NCI-H748 (cell line): ENCODE measurements at regions not wholly inside any gene's neighbourhood (a gene's known extent, or its start where the extent isn't known, plus 50 kb on each side); places are given as distances from the start of the nearest gene placed in this dataset.

Experiments used
- DNase-seq: peaks from one replicate; lab custom pipeline; 2025; ENCODE audit not compliant: unreplicated experiment; lab: John Stamatoyannopoulos, UW

DNA sequence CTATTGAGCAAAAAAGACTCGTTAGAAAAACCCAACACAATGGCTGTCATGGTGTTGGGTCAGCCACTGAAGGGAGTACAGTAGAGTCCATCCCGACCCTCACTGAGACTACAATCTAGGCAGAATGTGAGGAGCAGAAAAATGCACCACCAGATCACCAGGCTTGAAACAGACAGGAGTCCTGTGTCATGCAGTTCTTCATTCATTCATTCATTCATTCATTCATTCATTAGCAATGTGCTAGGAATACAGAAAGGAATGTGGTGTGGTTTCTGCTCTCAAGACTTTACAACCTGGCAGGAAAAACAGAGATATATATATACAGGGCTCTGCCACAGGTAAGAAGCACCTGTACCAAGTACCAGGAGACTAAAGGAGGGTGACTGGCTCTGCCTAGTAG is 392.3 kb downstream of the OMA1 start:
- no peak for DNase-seq

DNA sequence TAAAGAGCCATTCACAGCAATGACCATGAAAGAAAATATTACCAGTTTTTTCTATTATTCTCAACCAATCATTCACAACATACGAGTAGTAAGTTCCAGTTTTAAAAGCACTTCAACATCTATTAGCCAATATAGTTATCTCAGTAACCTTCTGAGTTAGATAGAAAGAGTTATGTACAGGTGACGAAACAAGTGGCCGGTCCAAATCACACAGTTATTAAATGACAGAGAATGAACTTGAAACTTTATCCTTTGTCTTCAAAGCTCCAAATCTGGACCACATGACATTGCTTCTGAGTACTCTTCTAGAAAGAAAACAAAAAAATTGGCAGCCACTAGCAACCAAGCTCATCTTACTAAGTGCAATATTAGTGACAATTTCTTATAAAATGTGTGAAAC is 393.8 kb downstream of the OMA1 start:
- no peak for DNase-seq

DNA sequence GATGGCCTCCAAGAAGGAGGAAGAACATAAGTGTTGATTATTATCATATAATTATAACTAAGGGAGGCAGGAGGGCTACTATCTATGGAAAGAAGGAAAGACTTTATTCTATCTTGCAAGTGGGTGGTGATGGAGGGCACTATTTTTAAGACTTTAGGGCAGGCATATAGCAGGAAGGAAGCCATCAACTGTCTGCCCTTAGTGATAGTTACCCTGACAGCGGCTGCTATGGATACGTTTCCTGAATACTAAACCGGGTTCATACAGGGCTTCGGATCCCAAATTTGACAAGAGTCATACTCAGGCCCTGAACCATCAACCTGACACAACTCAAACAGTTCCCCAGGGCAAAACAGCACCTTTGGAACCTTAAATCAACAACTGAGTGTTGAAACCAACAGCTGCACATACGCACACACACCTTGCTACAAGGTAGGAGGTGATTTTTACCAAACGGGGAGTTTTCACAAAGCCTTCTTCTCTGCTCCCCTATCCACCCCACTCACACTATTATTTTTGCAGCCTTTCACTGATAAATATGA is 397.2 kb downstream of the OMA1 start:
- DNase-seq = no peak

DNA sequence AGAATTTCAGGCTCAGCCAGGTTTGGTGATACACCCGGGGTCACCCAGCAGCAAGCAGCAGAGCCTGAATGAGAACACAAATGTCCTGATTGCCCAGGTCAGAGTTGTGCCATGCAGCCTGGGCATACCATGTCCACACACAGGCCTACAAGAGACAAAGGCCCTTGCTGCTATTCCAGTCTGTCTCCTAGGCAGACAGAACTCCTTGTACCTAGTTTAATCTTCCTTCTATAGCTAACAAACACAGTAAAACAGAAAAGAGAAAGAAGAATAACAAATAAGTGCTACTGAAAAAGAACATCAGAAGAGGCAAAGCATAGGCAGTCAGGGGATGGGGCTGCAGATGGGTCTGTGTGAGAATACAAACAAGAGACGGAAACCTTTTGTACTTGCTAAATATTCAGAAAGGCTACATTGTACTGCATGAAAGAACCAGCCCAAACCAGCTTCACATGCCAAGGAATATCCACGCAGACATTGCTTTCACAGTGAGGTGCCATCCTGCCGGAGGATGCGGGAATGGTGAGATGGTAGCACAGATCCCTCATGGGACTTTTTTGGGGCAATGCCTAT is 401.7 kb downstream of the OMA1 start:
- DNase-seq = no peak

DNA sequence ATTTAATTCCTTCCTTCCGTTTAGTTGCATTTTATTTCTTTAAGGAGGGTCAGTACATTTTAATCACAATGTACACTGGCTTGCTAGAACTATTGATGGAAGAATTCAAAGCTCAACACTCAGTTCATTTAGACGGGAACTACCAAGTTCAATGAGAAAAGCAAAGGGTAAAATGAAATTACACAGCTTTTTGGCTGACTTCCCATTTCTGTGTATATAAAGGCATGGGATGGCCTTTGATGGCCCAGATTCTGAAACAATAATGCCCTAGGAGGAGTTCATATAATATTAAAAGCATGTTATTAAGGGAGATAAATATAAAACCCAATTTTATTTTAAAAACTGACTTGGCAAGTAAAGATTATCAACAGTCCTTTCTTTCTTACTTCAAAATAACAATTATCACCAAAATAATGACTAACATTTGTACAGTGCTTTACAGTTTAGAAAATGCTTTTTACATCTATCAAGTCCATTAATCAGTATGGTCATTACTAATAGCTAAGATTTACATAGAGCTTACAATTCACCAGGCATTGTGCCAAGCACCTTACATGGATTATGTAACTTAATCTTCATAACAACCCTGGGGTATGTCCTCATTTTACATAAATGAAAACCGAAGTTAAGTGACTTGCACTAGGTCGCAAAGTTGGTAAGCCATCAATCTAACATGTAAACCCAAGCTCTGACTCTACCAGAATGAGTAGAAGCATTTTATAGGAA is 402.4 kb downstream of the OMA1 start:
- no peak for DNase-seq

DNA sequence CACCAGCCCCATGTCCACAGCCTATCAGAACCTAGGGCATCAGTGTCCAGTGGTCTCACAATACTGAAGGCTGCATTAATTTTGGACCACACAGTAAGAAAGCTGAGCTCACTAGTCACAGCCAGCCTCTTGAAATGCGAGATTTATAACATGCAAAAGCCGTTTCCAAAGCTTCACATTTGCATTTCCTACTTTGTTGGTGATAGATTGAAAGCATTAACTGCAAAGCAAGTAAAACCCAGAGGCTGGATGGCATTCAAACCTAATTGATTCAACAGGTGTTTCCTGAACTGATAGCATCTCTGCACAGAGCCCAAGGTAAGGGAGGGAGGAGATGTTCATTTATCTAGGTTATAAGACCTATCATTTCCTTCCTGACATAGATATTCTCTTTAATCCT is 410.1 kb downstream of the OMA1 start:
- no peak for DNase-seq

DNA sequence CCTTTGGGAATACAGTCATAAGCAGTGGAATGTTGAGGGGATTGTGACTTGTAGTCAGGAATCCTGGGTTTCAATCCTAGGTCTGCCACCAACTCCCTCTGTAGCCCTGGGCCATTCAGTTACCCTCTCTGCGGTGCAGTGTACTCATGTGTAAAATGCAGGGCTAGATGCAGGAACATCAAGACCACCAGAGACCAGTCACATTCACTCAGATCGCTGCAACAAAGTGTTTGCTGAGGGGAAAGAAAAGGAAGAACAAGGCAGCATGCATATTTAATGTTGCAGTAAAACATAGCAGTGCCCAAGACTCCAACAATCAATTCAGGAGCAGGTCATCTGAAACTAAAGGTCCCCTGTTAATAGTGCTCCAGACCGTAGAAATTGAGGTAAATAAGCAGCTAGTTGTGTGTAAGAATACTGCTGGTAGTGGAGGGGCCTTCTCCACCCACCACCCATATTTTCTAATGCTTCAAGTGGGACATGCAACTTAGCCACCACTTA is 410.7 kb downstream of the OMA1 start:
- no peak for DNase-seq

DNA sequence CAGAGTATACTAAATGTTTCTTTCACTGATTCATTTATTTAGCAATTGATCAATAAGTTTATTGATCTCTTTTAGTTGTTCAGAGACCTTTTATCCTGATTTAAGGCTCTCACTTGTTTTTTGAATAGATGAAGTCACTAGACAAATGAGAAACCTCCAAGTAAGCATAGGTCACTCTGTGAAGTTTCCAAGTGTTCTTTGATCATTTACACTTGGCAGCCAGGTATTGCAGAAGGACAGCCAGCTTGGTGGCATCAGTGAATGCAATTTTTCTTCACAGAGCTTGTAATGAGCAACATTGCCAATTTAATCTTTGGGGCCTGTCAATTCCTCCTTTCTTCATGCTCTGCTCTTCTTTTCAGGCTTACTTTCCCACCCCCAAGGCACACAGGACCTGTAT is 413.0 kb downstream of the OMA1 start:
- no peak for DNase-seq

DNA sequence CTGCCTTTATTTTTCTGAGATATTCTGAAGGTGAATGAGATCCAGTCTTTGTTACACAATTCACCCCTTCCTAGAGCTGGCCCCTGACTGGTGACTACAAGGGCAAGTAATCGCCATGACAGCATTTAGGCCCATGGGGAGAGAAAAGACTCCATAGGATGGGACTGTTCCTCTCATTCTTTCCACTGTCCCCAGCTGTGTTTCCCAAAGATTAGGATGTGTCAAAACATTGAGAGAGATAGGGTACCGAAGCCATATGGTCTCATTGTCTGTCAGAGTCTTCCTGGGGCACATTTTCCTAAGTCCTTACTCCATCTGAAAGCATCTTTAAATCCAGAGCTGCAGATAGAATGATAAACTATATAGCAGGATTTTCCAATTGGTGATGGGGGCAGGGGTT is 423.5 kb downstream of the OMA1 start:
- DNase-seq = no peak

DNA sequence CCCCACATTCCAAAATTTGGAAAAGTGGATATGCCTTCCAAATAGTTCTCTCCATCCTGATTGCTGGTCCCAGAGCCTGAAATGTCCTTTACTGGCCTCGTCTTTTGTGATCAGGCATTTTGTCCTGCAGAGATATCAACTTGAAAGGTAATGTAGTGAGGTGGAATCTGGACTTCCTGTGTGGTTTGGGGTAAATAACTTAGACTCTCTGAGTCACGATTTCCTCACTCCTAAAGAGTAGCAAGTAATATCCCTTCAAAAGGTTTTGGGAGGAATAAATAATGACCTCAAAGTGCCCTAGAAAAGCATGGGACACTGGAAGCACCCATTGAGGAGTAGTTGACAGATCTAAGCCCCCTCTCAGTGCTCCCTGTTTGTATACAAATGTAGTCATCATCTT is 426.6 kb downstream of the OMA1 start:
- DNase-seq = no peak

DNA sequence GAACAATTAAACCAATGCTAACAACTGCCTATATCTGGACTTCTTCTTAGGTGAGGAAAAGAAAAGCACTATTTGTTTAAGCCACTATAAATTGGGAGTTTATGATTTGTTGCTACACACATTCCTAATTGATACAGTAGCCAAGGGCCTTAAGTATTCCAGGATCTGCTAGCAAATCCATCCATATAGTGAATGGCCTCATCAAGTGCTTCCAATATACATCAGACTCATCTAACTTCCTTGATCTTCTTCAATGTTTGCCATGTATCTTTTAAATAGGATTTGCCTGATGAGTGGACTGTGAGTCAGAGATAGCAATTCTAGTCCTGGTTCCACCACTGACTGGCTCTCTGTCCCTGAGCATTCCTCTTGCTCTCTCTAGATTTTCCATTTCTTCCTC is 430.2 kb downstream of the OMA1 start:
- DNase-seq = no peak

DNA sequence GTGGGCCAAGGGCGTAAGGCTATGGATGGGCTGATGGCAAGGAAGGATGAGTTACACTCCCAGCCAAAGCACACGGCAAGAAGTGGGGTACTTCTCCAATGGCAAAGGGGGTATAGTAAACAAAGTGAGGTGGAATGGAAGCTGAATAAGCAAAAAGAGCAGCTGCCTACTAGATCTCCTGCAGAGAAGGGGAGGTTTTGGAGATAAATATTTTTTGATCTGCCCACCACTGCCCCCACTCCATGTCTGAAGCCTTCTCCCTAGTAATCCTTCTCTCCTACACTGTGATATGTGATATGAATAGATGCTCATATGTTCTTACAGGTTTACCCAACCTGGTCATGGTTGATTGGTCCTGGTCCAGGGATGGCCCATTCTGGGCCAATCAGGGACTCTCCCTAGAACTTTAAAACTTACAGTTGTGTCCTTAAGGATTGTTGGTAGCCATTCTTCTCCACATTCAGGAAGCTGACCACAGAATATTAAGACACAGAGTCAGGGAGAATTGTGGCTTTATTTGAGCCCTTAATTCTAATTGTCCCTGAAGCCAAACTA is 436.8 kb downstream of the OMA1 start:
- DNase-seq = no peak

DNA sequence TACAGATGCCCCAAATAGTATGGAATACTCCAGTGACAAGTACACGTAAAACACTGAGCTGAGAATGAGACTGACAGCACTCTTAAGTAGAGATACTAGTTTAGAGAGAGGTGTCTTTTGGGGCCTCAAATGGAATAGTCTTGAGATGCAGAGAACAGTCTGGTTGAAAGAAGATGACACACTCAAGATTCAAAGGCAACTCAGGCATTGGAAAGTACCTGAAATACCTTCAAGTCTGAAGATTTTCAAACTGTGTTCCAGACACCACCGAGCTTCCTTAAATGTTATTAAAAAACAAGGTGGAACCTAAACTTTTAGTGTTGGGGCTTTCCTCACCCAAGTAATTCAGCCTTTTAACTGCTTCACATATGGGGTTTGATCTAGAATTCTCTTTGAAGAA is 437.7 kb downstream of the OMA1 start:
- no peak for DNase-seq

DNA sequence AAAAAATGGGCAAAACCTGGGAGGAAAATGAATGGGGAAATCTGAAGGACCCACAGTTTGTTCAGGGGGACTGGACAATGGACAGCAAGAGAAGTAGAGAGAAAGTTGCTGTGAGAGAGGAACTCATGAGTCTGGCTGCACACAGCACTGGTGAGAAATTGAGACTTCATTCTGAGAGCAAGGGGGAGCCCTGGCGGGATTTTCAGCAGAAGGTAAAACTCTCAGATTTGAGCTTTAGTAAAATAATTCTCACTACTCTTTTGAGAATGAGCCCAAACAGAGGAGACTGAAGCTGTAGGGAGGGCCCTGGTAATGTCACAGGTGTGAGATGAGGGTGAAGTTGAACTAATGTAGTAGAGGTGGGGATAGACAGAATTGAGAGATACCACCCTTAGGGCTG is 438.6 kb downstream of the OMA1 start:
- DNase-seq = no peak

DNA sequence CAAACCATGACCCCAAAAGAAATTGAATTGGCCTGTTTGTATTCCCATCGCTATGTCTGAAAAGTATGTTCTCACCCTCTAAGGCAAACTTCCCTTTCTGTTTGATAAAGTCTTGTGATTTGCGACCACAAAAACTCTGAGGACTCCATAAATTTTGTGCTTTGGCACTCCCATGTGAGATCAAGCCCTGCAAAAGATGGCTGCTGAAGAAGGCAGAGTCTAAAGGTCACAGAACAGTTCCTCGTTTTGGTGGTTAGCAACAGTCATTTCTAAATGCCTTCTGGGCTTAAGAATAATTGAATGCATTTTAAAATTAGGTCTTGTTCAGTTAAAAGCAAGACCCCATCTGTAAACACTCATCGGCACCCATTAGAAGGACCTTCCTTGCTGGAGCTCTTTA is 441.6 kb downstream of the OMA1 start:
- DNase-seq = no peak

DNA sequence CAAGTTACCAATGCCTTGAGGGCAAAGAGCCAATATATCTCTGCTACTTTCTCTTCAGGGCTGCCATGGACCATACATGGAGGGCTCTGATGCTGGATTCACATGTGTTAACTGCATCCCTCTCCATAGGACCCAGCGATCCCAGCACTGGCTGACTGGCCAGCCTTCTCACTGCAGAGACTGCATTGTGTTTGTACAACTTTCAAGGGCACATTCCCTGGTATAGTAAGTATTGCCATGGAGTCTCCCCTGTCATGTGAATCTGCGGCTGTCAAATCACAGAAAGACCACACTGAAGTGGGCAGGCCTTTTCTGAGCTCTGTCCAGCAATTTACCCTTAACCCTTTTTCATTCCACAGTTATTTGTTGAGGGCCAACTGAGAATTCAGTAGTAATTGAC is 449.8 kb downstream of the OMA1 start:
- DNase-seq = no peak

DNA sequence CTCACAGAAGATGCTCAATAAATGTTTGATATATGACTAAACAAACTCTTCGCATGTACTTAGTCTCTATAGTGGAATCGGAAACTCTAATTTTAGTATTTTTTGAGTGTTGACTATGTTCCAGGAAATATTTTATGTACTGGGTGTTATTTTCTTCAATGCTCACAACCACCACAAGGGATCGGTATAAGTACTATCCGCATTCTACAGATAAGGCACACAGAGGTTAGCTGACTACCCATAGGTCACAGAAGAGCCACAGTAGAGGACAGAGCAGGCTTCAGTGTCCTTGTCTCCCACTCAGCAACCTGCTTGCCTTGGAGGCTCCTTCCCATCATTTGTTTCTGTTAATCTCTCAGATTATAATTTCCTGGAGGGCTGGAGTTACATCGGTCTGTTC is 451.3 kb downstream of the OMA1 start:
- no peak for DNase-seq

DNA sequence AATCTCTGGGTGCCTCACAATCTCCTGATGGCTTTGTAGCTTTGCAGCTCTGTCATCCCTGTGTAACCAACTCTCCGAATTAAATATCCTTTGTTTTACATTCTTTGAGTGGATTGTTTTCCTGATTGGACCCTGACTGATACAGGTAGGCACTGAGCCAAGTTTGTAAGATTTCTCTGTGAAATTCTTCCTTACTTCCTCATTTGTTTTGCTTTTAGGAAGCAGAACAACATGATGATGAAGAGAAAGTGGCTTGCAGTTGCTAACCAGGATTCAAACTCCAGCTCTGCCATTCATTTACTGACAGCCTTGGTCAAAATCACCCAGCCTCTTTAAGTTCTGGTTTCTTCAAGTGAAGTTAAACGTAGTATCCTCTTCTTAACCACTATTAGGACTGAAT is 452.3 kb downstream of the OMA1 start:
- DNase-seq = no peak

DNA sequence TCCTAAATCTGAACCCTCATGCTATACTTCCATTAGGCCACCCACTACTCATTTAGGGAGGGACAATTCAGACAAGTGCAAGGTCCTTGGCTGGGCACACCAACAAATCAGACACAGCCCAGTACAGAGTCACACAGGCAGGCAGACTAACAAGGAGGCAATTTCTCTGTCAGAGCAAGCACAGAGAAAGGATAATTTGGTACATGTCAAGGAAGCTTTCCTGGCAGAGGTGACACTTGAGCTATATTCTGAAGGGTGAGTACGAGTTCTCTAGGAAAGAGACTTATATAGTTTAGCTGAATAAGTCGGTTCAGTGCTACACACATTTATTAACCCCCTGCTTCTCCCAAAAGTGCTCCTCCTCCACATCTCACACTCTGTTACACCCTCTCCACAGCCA is 455.9 kb downstream of the OMA1 start:
- no peak for DNase-seq

DNA sequence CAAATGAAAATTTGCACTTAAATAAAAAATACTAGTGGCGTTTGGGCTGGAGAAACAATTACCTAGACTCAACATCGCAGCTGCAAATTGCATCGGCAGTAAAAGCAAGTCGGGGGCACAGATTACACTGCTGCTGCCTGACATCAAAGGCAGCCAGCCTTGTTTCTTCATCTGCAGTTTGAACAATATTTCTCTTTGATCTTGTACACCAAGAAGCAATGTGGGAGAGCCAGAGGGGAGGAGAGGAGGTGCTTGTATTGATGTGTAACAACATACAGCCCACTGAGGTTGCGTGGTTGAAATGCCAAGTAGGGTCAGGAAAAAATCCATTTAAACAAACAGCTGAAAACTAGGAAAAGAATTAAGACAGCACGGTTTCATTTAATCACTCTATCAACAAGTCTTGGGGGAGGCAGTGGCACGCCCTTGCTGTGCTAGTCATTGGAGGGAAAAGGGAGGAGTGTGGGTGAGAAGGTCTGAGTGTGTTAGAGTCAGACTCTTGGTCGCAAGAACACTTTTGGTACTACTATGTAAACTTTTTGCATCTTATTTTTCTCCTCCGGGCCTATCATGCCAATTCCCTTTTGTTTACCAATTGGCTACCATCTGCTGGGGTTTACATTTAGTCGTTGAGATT is 456.5 kb downstream of the OMA1 start:
- no peak for DNase-seq

DNA sequence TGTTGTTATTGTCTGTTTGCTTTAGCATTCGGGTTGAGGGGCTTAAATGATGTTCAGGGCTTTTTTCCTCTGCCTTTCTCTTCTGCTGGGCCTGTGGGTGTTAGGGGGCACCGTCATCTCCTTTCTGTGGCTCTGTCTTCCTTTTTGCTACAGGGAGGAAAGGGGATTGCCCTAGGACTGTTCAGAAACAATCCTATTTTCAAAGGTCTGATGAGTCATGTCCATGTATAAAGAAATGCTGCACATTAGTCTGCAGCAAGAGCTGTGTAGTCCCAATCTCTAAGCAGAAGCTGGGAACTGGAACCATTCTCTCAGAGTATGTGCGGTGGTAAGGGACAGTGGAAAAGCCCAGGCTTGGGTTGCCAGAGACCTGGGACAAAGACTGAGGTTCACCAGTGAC is 462.3 kb downstream of the OMA1 start:
- no peak for DNase-seq

DNA sequence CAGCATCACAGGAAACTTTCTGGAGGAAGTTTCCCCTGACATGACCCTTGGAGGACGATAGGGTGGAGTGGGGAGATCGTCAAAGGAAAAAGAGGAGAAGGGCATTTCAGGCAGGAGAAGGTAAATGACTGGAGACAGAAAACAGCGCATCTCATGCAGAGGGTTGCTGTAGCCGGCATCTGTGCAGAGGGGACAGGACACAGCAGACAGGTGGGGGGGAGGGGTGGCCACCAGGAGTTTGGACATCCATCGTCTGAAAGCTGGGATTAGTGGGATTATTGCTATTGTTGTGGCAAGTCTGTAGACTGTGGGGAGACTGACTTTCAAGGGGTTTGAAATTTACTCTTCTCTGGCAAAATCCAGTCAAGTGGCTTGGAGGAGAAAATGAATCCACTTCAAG is 463.9 kb downstream of the OMA1 start:
- no peak for DNase-seq
